C4-2B (cell line): ENCODE measurements at regions not wholly inside any gene's neighbourhood (a gene's known extent, or its start where the extent isn't known, plus 50 kb on each side); places are given as distances from the start of the nearest gene placed in this dataset.

ENCODE experiments used
- ZFX ChIP-seq: fragments of 450-650 bp; IDR thresholded peaks from 2 replicates; pipeline ENCODE4 v1.6.1; 2017
- TF ChIP-seq, protein P1 (sequence below): fragments of 450-650 bp; conservative IDR thresholded peaks from 2 replicates; pipeline ENCODE4 v1.5.1; 2017; ENCODE audit warnings: mild to moderate bottlenecking

DNA sequence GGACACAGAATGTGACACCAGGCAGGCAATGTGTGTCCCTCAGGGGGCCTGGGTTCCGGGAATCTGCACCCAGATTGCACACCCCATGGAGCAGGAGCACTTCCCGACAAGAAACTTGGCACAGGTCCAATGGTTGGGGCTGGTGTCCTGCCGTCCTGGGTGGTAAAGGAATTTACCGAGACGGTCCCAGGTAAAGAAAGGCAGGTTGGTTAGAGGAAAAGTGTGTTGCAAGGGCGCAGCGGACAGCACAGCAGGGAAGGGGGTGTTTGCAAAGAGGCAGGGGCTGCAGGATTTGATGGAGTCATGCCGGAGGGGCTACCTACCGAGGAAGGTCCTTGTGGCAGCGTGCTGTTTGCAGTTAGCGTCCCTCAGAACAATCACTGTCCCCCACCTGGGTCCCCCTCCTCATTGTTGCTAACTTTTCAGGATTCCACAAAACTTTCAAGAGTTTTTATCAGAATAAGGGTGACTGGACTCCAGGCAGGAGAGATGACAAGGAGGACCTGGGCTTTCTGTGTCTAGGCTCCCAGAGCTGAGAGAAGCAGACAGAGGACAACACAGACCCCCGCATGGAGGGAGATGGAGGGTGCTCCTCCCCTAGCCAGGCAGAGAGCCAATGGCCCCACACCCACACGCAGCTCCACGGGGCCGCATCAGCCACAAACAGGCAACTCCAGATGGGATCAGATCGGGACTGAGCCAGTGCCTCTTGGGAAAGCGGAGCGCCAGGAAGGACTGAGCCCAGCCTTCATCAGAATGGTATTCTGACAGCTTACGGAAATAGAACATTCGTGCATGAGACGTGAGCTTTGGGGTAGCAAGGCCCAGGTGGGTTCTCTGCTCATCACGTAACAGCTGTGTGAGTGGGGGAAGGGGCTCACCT, 1423.9 kb downstream of the BRD1 start:
- TF ChIP-seq, protein P1, sequence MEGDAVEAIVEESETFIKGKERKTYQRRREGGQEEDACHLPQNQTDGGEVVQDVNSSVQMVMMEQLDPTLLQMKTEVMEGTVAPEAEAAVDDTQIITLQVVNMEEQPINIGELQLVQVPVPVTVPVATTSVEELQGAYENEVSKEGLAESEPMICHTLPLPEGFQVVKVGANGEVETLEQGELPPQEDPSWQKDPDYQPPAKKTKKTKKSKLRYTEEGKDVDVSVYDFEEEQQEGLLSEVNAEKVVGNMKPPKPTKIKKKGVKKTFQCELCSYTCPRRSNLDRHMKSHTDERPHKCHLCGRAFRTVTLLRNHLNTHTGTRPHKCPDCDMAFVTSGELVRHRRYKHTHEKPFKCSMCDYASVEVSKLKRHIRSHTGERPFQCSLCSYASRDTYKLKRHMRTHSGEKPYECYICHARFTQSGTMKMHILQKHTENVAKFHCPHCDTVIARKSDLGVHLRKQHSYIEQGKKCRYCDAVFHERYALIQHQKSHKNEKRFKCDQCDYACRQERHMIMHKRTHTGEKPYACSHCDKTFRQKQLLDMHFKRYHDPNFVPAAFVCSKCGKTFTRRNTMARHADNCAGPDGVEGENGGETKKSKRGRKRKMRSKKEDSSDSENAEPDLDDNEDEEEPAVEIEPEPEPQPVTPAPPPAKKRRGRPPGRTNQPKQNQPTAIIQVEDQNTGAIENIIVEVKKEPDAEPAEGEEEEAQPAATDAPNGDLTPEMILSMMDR: no peak
- TF ChIP-seq ZFX: no peak
